ENCODE measurements at regions not wholly inside any gene's neighbourhood (a gene's known extent, or its start where the extent isn't known, plus 50 kb on each side); places are given as distances from the start of the nearest gene placed in this dataset.

- ChIA-PET CTCF (no interaction called here), POLR2A (no interaction called here)
- H4K20me1 ChIP-seq (ENCODE audit: insufficient read depth): no peaks in the 10 kb centered on the region
Measured at GRCh38 chr13:100818711-100819110, 144.1 kb upstream of the TMTC4 start.

More at GRCh38 chr13:100818711-100819110, 144.1 kb upstream of the TMTC4 start:
- RAD21 ChIA-PET (ENCODE audit: low non-redundant PET in 1 of 2, low total read pairs in 2 of 2, uncharacterized antibody in 2 of 2, unreplicated experiment in 2 of 2): no interaction called here
- H3K4me1 ChIP-seq (ENCODE audit: control insufficient read depth in 1 of 2, insufficient read depth in 2 of 2, low read length in 2 of 2): no peaks in the 10 kb centered on the region
- H3K27ac ChIP-seq (ENCODE audit: low read depth, low read length): no peak overlapping the region
- ATAC-seq (no peak), DNase-seq (ENCODE audit: low read depth, low spot score) (no peak)
- H3K9me3 ChIP-seq (ENCODE audit: control insufficient read depth in 1 of 2, insufficient read depth in 1 of 2, low read depth in 1 of 2, low read length in 2 of 2): no peaks in the 10 kb centered on the region
- no peaks in the 10 kb centered on the region for H3K79me2 ChIP-seq (ENCODE audit: insufficient read depth, low read length)
- no peak overlapping the region for H3K9ac ChIP-seq (ENCODE audit: low read length)
- intact Hi-C loops (cut with micrococcal nuclease): no loop called here
- H3K4me3 ChIP-seq (replicated peaks in 1 of 2; ENCODE audit: low read depth in 1 of 2, low read length in 2 of 2): no peak overlapping the region
- no peak overlapping the region for H3K4me2 ChIP-seq (ENCODE audit: low read length)
- H3K36me3 ChIP-seq (ENCODE audit: control insufficient read depth in 1 of 2, insufficient read depth in 2 of 2, low read length in 2 of 2): no peaks in the 10 kb centered on the region
- no peaks in the 10 kb centered on the region for H3K9me2 ChIP-seq (ENCODE audit: insufficient read depth)
- BruUV-seq (replicated peaks): no TSS peak
- H2AFZ ChIP-seq (ENCODE audit: low read depth, low read length, poor library complexity, severe bottlenecking): no peak overlapping the region
- H3K27me3 ChIP-seq (ENCODE audit: insufficient read depth, low read length): peaks cover 37% of the 10 kb centered on the region
- no peak for TF ChIP-seq SP1 (IDR thresholded peaks at IDR 0.05; ENCODE audit: low read depth)
- no peak for TF ChIP-seq SIN3A (IDR thresholded peaks at IDR 0.05; ENCODE audit: low read depth)
- TF ChIP-seq YY1 (IDR thresholded peaks at IDR 0.05; ENCODE audit: extremely low read depth, insufficient replicate concordance, low read depth, low read length): no peak
- no peak for TF ChIP-seq ELF1 (IDR thresholded peaks at IDR 0.05; ENCODE audit: borderline replicate concordance, low read depth)
- TF ChIP-seq JUND (IDR thresholded peaks at IDR 0.05): no peak
- no peak for TF ChIP-seq CEBPB (IDR thresholded peaks at IDR 0.05; ENCODE audit: low read depth)
- no peak for TF ChIP-seq ZNF274 (IDR thresholded peaks at IDR 0.05; ENCODE audit: low read depth, low read length)
- TF ChIP-seq EGR1 (IDR thresholded peaks at IDR 0.05; ENCODE audit: low read depth): no peak
- TF ChIP-seq RAD21 (IDR thresholded peaks at IDR 0.05; ENCODE audit: low read depth): no peak
- no peak; the same call in 1 of the 2 replicates for TF ChIP-seq ZFX (IDR thresholded peaks at IDR 0.05)
- TF ChIP-seq REST (IDR thresholded peaks at IDR 0.05; ENCODE audit: low read depth): no peak
- TF ChIP-seq ZBTB33 (IDR thresholded peaks at IDR 0.05; ENCODE audit: extremely low read depth, insufficient replicate concordance, low read length): no peak
- no peak for TF ChIP-seq POLR2A (IDR thresholded peaks at IDR 0.05; ENCODE audit: borderline replicate concordance, extremely low read depth, insufficient read depth, insufficient read length)
- TF ChIP-seq TCF7L2 (IDR thresholded peaks at IDR 0.05; ENCODE audit: borderline replicate concordance, extremely low read depth, insufficient read depth, insufficient read length): no peak
- TF ChIP-seq CTCF (IDR thresholded peaks at IDR 0.05 in 2 of 3, conservative IDR thresholded peaks at IDR 0.05 in 1 of 3; ENCODE audit: borderline replicate concordance in 1 of 3, insufficient read depth in 1 of 3, low read depth in 2 of 3, low read length in 2 of 3): no peak
- no peak for TF ChIP-seq ATF3 (IDR thresholded peaks at IDR 0.05)

Data from HCT116 (cell line).